KMS-11 (cell line): ENCODE measurements at regions not wholly inside any gene's neighbourhood (a gene's known extent, or its start where the extent isn't known, plus 50 kb on each side); places are given as distances from the start of the nearest gene placed in this dataset.
"Not testable (repeated sequence)": the region's sequence is repeated elsewhere in the genome, so short reads cannot be mapped to it uniquely, and the experiment has no call there.

Experiments used
- H2AFZ ChIP-seq: fragments of 200-600 bp; sonication (generic); 2 replicates; pipeline ENCODE4 v1.6.1; 2016; ENCODE audit warnings: antibody characterized with exemption, mixed run types, low read depth
- H3K27ac ChIP-seq: fragments of 200-600 bp; sonication (generic); 2 replicates; pipeline ENCODE4 v1.6.1; 2016; ENCODE audit warnings: mild to moderate bottlenecking, mixed run types
- H3K27me3 ChIP-seq: fragments of 200-600 bp; sonication (generic); 2 replicates; pipeline ENCODE4 v1.6.1; 2017; ENCODE audit warnings: mild to moderate bottlenecking, low read depth, mixed run types, moderate library complexity; ENCODE audit not compliant: insufficient read depth
- H3K36me3 ChIP-seq: fragments of 200-600 bp; sonication (generic); 2 replicates; pipeline ENCODE4 v1.6.1; 2017; ENCODE audit warnings: mild to moderate bottlenecking, mixed run types; ENCODE audit not compliant: insufficient read depth
- H3K4me1 ChIP-seq: fragments of 200-600 bp; sonication (generic); 2 replicates; pipeline ENCODE4 v1.6.1; 2016; ENCODE audit warnings: mild to moderate bottlenecking, low read depth, mixed run types; ENCODE audit not compliant: poor library complexity, severe bottlenecking
- H3K4me2 ChIP-seq: fragments of 200-600 bp; sonication (generic); 2 replicates; pipeline ENCODE4 v1.7.0; 2016; ENCODE audit warnings: mild to moderate bottlenecking, mixed run types
- H3K4me3 ChIP-seq: fragments of 200-600 bp; sonication (generic); IDR thresholded peaks from 2 replicates; pipeline ENCODE4 v1.6.1; 2017; ENCODE audit warnings: low read depth, low read length, mixed read lengths; ENCODE audit not compliant: insufficient read depth
- H3K79me2 ChIP-seq: fragments of 200-600 bp; sonication (generic); 2 replicates; pipeline ENCODE4 v1.6.1; 2016; ENCODE audit warnings: low read depth, mixed run types; ENCODE audit not compliant: insufficient read depth
- H3K9ac ChIP-seq: fragments of 200-600 bp; sonication (generic); 2 replicates; pipeline ENCODE4 v1.6.1; 2016; ENCODE audit warnings: mild to moderate bottlenecking, mixed run types
- H4K20me1 ChIP-seq: fragments of 200-600 bp; sonication (generic); 2 replicates; pipeline ENCODE4 v1.6.1; 2016; ENCODE audit warnings: mild to moderate bottlenecking, mixed run types; ENCODE audit not compliant: insufficient read depth
- CTCF ChIP-seq: fragments of 200-600 bp; sonication (generic); conservative IDR thresholded peaks from 2 replicates; pipeline ENCODE4 v1.6.1; 2017; ENCODE audit warnings: low read depth, mild to moderate bottlenecking, antibody characterized with exemption, low read length, moderate library complexity, mixed read lengths

- TF ChIP-seq CTCF: peak; percentile 79
- Histone ChIP-seq H3K27me3 (no peaks in the 10 kb centered on the region), H3K4me2 (no peak overlapping the region), H3K4me3 (no peak overlapping the region), H3K4me1 (no peaks in the 10 kb centered on the region), H3K27ac (no peak overlapping the region), H4K20me1 (no peaks in the 10 kb centered on the region), H2AFZ (no peak overlapping the region), H3K9ac (no peak overlapping the region), H3K79me2 (no peaks in the 10 kb centered on the region), H3K36me3 (no peaks in the 10 kb centered on the region)
Measured at GRCh38 chr11:29159552-29160465, 857.0 kb downstream of the KCNA4 start.

- no peak for TF ChIP-seq CTCF
- H3K27ac ChIP-seq: no peak overlapping the region
- H3K4me2 ChIP-seq: no peak overlapping the region
- no peaks in the 10 kb centered on the region for H3K36me3 ChIP-seq
- H3K27me3 ChIP-seq: no peaks in the 10 kb centered on the region
- H3K9ac ChIP-seq: no peak overlapping the region
- H2AFZ ChIP-seq: no peak overlapping the region
- no peaks in the 10 kb centered on the region for H3K4me1 ChIP-seq
- H4K20me1 ChIP-seq: no peaks in the 10 kb centered on the region
- no peaks in the 10 kb centered on the region for H3K79me2 ChIP-seq
- H3K4me3 ChIP-seq: no peak overlapping the region
Measured at GRCh38 chr11:29153078-29153477, 863.8 kb downstream of the KCNA4 start.

- H3K4me2 ChIP-seq, H3K4me3 ChIP-seq, H3K9ac ChIP-seq, H2AFZ ChIP-seq, H3K27me3 ChIP-seq, H3K79me2 ChIP-seq, H3K27ac ChIP-seq, H3K4me1 ChIP-seq, H4K20me1 ChIP-seq, H3K36me3 ChIP-seq: not testable (repeated sequence)
Measured at GRCh38 chr11:29142573-29142972, 874.3 kb downstream of the KCNA4 start.

DNA sequence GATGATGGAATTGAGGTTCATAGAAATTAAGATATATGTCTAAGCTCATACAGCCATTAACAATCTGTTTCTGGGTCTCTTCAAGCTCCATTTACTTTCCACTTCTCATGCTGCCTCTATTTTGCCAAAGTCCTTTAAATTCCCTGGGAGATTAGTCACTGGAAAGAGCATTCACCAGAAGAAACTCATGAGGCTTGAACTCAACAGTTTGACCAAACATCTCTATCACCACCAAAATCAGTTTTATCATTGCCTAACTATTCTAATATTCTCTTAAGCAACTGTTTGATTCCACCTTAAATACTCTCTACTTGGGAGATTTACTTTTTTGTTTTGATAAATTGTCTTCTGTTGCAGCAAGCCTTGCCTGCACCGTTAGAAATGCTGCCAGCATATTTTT lies 881.3 kb downstream of the KCNA4 start:
- TF ChIP-seq CTCF: no peak
- H3K4me2 ChIP-seq: no peak overlapping the region
- H4K20me1 ChIP-seq: no peaks in the 10 kb centered on the region
- H3K4me1 ChIP-seq: no peaks in the 10 kb centered on the region
- H3K79me2 ChIP-seq: no peaks in the 10 kb centered on the region
- H2AFZ ChIP-seq: no peak overlapping the region
- no peak overlapping the region for H3K9ac ChIP-seq
- H3K27me3 ChIP-seq: no peaks in the 10 kb centered on the region
- H3K36me3 ChIP-seq: no peaks in the 10 kb centered on the region
- no peak overlapping the region for H3K4me3 ChIP-seq
- H3K27ac ChIP-seq: no peak overlapping the region

DNA sequence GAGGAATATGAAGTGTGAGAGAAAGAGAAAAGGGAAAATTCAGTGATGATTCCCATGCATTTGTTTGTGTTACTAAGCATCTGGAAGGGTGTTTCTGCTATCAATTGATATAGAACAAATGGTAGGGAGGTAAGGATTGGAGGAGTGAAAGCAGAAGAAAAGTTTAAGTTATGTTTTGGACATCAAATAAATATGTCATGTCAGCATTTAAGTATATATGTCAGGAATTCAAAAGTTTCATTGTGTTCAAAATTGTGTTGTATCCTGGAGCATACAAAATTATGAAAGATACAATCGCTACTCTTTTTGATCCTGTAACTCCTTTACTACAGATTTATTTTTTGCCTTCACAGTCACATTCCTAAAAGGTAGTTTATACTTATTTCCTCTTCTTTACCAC lies 885.8 kb downstream of the KCNA4 start:
- TF ChIP-seq CTCF: no peak
- H3K79me2 ChIP-seq: no peaks in the 10 kb centered on the region
- H3K27me3 ChIP-seq: no peaks in the 10 kb centered on the region
- H3K36me3 ChIP-seq: no peaks in the 10 kb centered on the region
- no peak overlapping the region for H3K9ac ChIP-seq
- no peak overlapping the region for H2AFZ ChIP-seq
- no peaks in the 10 kb centered on the region for H3K4me1 ChIP-seq
- no peak overlapping the region for H3K4me2 ChIP-seq
- no peak overlapping the region for H3K27ac ChIP-seq
- H4K20me1 ChIP-seq: no peaks in the 10 kb centered on the region
- no peak overlapping the region for H3K4me3 ChIP-seq
